ENCODE measurements at regions not wholly inside any gene's neighbourhood (a gene's known extent, or its start where the extent isn't known, plus 50 kb on each side); places are given as distances from the start of the nearest gene placed in this dataset.

DNA sequence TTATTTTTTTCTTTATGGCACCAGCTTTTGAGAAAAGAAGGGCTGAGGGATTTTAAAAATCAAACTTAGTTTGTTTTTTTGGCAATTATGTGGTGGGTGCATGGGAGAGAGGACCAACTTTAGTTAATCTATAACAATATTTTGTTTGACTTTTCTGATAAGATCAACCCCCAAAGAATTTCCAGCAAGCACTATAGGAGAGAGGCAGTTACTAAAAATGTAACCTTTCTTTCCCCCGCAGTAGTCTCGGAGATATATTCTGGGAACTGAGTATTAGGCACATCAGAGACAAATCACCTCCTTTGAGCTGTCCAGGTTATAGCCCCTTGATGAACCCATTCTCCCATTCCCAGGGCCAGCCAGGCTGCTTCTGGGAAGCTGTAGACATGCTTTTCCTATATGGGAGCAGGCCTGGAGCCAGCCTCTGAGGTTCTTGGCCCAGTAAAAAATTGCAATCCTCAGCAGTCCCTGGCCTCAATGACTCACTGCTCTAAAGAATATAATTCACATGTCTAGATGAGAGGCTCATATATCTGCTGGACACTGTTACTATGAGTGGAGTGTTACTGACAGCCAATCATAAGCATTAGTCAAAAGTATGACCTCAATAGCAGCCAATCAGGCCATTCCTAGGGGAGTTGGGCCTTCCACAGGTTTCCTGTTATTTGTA, 138.3 kb upstream of the AGBL1 start:
- Histone ChIP-seq H3K4me1 (no peaks in the 10 kb centered on the region), H3K9me3 (replicated peaks) (no peaks in the 10 kb centered on the region), H3K27ac (replicated peaks) (no peak overlapping the region), H3K4me3 (no peak overlapping the region), H3K27me3 (ENCODE audit: low read depth) (no peaks in the 10 kb centered on the region), H3K36me3 (no peaks in the 10 kb centered on the region)
- intact Hi-C loops (cut with micrococcal nuclease), result no loop called here
- DNase-seq, result no peak
- TF ChIP-seq, protein P1, sequence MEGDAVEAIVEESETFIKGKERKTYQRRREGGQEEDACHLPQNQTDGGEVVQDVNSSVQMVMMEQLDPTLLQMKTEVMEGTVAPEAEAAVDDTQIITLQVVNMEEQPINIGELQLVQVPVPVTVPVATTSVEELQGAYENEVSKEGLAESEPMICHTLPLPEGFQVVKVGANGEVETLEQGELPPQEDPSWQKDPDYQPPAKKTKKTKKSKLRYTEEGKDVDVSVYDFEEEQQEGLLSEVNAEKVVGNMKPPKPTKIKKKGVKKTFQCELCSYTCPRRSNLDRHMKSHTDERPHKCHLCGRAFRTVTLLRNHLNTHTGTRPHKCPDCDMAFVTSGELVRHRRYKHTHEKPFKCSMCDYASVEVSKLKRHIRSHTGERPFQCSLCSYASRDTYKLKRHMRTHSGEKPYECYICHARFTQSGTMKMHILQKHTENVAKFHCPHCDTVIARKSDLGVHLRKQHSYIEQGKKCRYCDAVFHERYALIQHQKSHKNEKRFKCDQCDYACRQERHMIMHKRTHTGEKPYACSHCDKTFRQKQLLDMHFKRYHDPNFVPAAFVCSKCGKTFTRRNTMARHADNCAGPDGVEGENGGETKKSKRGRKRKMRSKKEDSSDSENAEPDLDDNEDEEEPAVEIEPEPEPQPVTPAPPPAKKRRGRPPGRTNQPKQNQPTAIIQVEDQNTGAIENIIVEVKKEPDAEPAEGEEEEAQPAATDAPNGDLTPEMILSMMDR (IDR thresholded peaks at IDR 0.05; ENCODE audit: borderline replicate concordance), result no peak

DNA sequence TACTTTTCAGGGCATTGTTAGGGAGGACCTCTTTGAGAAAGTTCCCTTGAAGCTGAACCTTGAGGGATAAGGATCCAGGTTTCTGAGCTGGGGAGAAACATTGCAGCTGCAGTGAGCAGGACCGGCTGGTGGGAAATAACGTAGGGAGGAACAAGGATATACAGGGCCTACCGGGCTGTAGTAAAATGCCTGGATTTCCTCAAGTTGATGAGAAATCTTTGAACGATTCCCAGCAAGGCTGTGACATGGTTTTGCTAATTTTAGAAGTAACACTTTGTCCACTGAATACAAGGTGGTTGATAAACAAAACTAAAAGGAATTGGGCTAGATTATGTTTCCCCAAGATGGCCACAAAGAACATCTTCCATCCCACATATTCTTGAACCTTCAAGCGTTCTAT, 137.0 kb upstream of the AGBL1 start:
- no peak overlapping the region for H3K27ac ChIP-seq (replicated peaks)
- H3K4me1 ChIP-seq, result no peaks in the 10 kb centered on the region
- no peaks in the 10 kb centered on the region for H3K27me3 ChIP-seq (ENCODE audit: low read depth)
- DNase-seq, result no peak
- H3K9me3 ChIP-seq (replicated peaks), result no peaks in the 10 kb centered on the region
- intact Hi-C loops (cut with micrococcal nuclease), result no loop called here
- TF ChIP-seq, protein P1 (IDR thresholded peaks at IDR 0.05; ENCODE audit: borderline replicate concordance), result no peak
- H3K36me3 ChIP-seq, result no peaks in the 10 kb centered on the region
- no peak overlapping the region for H3K4me3 ChIP-seq

DNA sequence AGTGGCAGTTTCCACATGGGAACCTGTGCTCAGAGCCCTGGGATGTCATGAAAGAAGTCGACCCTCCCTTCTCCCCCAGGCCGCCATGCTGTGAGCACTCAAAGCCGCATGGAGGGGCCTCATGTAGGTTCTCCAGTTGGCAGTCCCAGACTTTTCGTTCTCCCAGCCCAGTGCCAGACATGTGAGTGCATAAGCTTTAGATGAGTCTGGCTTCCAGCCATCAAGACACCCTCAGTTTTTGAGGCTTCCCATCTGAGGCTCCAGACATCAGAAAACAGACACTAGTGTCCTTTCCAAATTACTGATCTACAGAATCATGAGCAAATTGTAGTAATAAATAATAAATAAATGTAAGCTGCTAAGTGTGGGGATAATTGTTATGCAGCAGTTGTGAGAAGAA, 136.5 kb upstream of the AGBL1 start:
- TF ChIP-seq, protein P1 (IDR thresholded peaks at IDR 0.05; ENCODE audit: borderline replicate concordance), result no peak
- DNase-seq, result no peak
- no peak overlapping the region for H3K27ac ChIP-seq (replicated peaks)

DNA sequence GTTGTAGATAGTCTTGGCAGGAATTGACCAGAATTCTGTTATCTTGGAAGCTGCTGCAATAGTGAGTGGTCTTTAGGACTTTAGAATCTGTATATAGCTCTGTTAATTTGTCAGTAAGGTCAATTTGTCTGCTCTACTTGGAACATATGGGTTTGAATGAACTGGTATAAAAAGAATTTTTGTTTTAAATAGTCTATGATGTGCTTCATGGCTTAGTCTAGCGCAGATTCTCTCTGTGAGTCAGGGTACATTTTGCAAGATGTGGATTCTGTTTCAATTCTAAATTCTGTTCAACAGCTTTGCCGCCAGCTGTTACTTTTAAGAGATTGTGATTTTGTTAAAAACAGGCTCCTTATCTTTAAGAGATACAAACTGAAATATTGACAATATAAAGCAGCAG, 135.9 kb upstream of the AGBL1 start:
- DNase-seq, result no peak
- intact Hi-C loops (cut with micrococcal nuclease), result no loop called here

More for the DNA sequence above, 136.5 kb upstream of the AGBL1 start:
- Histone ChIP-seq H3K9me3 (replicated peaks) (no peaks in the 10 kb centered on the region), H3K27me3 (ENCODE audit: low read depth) (peaks cover 2% of the 10 kb centered on the region), H3K4me1 (no peaks in the 10 kb centered on the region), H3K4me3 (no peak overlapping the region), H3K36me3 (no peaks in the 10 kb centered on the region)
- intact Hi-C loops (cut with micrococcal nuclease), result no loop called here

DNA sequence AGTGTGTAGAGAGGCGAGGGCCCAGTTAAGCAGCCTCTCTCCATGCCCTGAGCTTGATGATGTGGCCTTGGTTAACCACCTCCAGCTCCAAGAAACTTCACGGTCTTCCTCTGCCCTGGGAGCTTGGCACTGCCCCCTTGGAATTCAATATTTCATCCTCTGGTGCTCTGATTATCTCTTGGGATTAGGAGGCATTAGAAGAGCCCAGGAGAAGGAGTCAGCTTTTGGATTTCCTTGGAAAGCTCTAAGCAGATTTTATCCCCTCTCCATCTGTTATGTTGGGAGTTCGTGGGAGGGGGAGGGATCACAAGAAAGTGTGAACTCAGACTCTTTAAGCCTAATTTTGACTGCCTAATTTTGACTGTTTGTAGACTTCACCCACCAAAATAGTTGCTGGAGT, 132.7 kb upstream of the AGBL1 start:
- no peak overlapping the region for H3K4me3 ChIP-seq
- intact Hi-C loops (cut with micrococcal nuclease), result no loop called here
- TF ChIP-seq, protein P1 (IDR thresholded peaks at IDR 0.05; ENCODE audit: borderline replicate concordance), result no peak
- H3K36me3 ChIP-seq, result no peaks in the 10 kb centered on the region
- DNase-seq, result no peak
- peaks cover 7% of the 10 kb centered on the region for H3K4me1 ChIP-seq
- H3K27ac ChIP-seq (replicated peaks), result no peak overlapping the region
- H3K27me3 ChIP-seq (ENCODE audit: low read depth), result peaks cover 11% of the 10 kb centered on the region
- H3K9me3 ChIP-seq (replicated peaks), result no peaks in the 10 kb centered on the region

More for the DNA sequence above, 135.9 kb upstream of the AGBL1 start:
- Histone ChIP-seq H3K27ac (replicated peaks) (no peak overlapping the region), H3K4me1 (no peaks in the 10 kb centered on the region), H3K9me3 (replicated peaks) (no peaks in the 10 kb centered on the region), H3K4me3 (no peak overlapping the region), H3K27me3 (ENCODE audit: low read depth) (peaks cover 8% of the 10 kb centered on the region), H3K36me3 (no peaks in the 10 kb centered on the region)
- TF ChIP-seq, protein P1 (IDR thresholded peaks at IDR 0.05; ENCODE audit: borderline replicate concordance), result no peak
